GM18861 (cell line): ENCODE measurements at regions not wholly inside any gene's neighbourhood (a gene's known extent, or its start where the extent isn't known, plus 50 kb on each side); places are given as distances from the start of the nearest gene placed in this dataset.
"Not testable (repeated sequence)": the region's sequence is repeated elsewhere in the genome, so short reads cannot be mapped to it uniquely, and the experiment has no call there.

Experiments used
- ATAC-seq: cut with Tn5 transposase; IDR thresholded peaks from one replicate; pipeline ENCODE4 v1.9.1; 2021; ENCODE audit not compliant: unreplicated experiment

GRCh38 chr7:84738583-84739150 is 448.2 kb downstream of the SEMA3D start:
- ATAC-seq, result no peak

GRCh38 chr7:84735677-84736076 is 451.2 kb downstream of the SEMA3D start:
- no peak for ATAC-seq

DNA sequence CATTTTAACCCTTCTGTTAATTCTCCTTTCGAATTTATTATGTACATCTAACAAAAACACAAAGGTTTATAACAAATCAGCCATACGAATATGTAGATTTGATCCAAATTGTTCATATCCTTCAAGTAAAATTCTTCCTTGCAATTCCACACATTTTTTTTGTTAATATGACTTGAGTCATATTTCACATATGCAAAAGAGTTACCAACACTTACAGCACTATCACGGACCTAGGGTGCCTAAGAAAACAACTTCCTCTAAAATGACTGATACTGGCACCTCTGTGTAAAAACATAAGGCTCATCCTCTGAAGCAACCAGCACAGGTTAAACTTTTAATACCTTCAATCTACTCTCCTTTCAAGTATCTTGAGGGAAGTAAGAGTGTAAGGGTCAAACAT is 451.8 kb downstream of the SEMA3D start:
- no peak for ATAC-seq

DNA sequence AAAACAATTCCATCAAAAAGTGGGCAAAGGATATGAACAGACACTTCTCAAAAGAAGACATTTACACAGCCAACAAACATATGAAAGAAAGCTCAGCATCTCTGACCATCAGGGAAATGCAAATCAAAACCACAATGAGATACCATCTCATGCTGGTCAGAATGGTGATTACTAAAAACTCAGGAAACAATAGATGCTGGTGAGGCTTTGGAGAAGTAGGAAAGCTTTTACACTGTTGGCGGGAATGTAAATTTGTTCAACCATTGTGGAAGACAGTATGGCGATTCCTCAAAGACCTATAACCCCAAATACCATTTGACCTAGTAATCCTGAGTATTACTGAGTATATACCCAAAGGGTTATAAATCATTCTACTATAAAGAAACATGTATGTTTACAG is 452.9 kb downstream of the SEMA3D start:
- ATAC-seq, result not testable (repeated sequence)

DNA sequence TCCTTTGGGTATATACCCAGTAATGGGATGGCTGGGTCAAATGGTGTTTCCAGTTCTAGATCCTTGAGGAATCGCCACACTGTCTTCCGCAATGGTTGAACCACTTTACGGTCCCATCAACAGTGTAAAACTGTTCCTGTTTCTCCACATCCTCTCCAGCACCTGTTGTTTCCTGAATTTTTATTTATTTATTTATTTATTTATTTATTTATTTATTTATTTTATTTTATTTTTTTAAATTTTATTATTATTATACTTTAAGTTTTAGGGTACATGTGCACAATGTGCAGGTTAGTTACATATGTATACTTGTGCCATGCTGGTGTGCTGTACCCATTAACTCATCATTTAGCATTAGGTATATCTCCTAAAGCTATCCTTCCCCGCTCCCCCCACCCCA is 456.0 kb downstream of the SEMA3D start:
- not testable (repeated sequence) for ATAC-seq

DNA sequence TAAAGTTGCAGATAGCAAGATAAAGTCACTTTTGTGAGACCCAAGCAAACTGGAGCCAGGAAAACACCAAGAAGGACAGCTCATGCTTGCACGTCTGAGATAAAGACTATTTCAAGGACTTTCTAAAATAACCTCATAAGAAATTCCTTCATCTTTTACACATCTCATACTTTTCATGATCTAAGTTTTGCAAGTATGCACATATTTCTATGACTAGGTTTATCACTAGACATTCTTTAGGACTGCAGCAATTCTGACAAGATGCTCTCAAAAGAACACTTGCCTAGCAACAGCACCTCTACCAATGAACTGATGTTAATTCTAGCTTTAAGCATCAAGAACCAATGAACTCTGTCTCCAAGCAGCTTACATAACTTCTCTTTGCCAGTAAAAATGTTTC is 457.6 kb downstream of the SEMA3D start:
- ATAC-seq, result no peak

- no peak for ATAC-seq
Observed at GRCh38 chr7:84722734-84723133, 464.1 kb downstream of the SEMA3D start.

GRCh38 chr7:84722086-84722485 is 464.8 kb downstream of the SEMA3D start:
- ATAC-seq, result no peak

GRCh38 chr7:84720456-84721097 is 466.3 kb downstream of the SEMA3D start:
- no peak for ATAC-seq

- no peak for ATAC-seq
Observed at GRCh38 chr7:84714765-84715164, 472.1 kb downstream of the SEMA3D start.

DNA sequence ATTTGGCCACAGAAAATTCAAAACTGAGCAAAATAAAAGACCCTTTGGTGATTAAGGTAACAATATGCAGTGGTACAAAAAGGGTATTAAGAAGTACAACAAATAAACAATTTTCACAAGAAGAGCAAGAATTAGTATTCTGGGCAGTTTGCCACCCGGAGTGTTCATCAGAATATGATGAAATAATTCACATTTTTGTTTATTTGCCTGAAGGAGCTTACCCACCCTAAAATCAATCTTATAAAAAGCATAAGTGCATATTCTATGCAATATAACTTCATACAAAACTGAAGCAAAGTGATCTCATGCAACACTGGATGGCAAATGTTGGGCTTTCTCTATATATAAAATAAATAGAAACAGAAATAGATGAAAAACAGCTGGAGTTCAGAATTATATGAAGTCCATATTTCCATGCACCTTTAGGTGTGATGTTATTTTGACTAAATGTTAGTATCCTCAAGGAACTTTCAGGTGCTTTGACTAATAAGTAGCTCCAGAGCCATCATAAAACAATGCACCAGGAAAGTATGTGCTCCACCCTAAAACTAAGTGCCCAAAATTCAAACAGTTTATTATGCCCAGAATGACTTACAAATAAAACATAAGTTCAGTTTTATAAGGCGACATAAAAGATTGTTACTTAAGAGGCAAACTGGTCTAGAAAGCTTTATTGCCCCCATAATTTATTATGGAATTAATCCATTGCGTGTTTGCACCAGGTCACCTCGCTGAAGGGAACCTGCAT is 474.3 kb downstream of the SEMA3D start:
- ATAC-seq, result no peak

- ATAC-seq, result not testable (repeated sequence)
Observed at GRCh38 chr7:84710538-84710937, 476.3 kb downstream of the SEMA3D start.

GRCh38 chr7:84705706-84706105 is 481.1 kb downstream of the SEMA3D start:
- ATAC-seq, result no peak

- ATAC-seq, result no peak
Observed at GRCh38 chr7:84705079-84705478, 481.8 kb downstream of the SEMA3D start.

GRCh38 chr7:84704380-84704779 is 482.5 kb downstream of the SEMA3D start:
- ATAC-seq, result no peak

DNA sequence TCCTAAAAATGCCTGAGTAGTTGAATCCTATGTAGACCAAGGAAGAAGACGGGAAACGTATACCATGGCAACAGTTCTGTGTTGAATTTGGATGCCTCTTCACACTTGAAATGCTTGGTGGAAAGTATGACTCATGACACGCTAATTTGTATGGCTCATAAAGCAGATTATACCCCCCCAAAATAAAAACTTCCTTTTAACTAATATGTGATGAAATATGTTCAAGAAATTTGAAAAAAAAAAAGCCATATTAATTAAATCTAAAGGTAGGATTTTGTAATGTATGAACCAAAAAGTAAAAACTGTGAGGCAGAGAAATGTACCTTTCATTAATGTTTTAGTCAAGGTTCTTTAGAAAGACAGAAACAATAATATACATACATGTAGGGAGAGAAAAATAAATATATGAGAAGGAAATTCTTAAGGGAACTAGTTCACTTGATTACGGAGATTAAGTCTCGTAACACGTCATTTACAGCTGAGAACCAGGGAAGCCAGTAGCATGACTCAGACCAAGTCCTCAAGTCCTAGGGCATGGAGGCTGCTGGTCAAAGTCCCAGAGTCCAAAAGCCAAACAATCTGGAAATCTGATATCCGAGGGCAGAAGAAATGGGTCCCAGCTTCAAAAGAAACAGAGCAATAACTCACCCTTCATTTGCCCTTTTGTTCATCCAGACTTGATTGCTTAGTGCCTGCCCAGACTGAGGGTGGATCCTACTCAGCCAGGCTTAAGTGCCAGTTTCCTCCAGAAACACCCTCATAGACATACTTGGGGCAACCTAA is 485.1 kb downstream of the SEMA3D start:
- no peak for ATAC-seq

DNA sequence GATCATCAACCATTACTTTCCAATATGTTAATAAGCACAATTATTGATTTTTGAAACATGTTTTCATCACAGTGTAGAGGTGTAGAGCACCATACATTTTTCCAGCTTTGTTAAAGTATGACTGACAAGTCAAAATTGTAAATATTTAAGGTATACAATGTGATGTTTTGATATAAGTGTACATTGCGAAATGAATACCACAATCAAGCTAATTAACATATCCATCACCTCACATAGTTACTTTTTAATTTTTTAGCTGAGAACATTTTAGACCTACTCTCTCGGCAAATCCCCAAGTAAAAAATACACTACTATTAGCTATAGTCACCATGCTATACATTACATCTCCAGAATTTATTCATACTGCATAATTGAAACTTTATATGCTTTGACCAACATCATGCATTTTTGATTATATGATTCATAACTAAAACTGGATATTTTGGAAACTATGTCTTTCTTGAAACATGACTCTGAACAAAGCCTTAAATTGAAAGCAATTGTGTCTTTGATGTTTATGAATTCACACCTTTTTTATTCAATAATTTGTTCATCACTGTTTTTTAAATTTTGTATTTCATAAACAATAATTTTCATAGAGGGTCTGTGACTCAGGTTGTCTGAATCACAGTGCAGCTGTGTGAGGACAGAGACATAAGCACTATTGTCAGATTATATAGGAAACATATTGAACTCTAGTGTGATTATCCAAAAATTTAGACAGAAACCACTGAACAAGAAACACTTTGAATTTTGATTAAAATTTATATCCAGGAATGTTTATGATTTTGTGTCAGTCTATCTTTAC is 486.1 kb downstream of the SEMA3D start:
- no peak for ATAC-seq

- no peak for ATAC-seq
Observed at GRCh38 chr7:84697506-84697905, 489.4 kb downstream of the SEMA3D start.

GRCh38 chr7:84693483-84693882 is 493.4 kb downstream of the SEMA3D start:
- ATAC-seq, result no peak

DNA sequence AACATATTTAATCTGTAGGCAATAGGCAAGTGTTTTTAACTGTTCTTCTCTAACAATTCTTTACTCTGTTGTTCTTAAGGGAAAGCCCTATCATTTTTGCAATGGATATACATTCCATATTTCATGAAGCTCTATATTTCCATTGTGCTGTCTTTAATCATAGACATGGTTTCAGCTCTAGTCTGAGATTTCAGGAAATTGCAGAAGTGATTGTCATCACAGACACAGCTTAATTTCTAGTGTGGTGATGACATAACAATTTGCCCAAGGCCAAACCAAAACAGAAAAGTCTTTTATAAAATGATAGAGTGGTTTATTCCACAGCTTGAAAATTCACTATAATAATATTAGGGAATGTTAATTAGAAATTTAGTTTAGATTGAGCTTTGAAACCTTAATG is 494.1 kb upstream of the SEMA3A start:
- no peak for ATAC-seq

GRCh38 chr7:84686373-84686772 is 491.8 kb upstream of the SEMA3A start:
- no peak for ATAC-seq
